HEK293 (cell line): ENCODE measurements at regions not wholly inside any gene's neighbourhood (a gene's known extent, or its start where the extent isn't known, plus 50 kb on each side); places are given as distances from the start of the nearest gene placed in this dataset.

Experiments
- CTCF ChIA-PET: fragments of 350-600 bp; formaldehyde crosslinking; extraction: SDS; loops from one replicate; lab custom pipeline; 2021; ENCODE audit warnings: antibody characterized with exemption; lab: Yijun Ruan, JAX
- POLR2A ChIA-PET: fragments of 300-600 bp; formaldehyde crosslinking; extraction: SDS; loops from one replicate; lab custom pipeline; 2020; ENCODE audit warnings: antibody characterized with exemption, inconsistent platforms; lab: Yijun Ruan, JAX
- H3K27ac ChIP-seq: fragments of 200-500 bp; sonication (Bioruptor generic); 2 replicates; pipeline ENCODE4 v1.5.1; 2014; ENCODE audit warnings: low read depth, low read length, control low read depth, inconsistent platforms; ENCODE audit errors: extremely low read depth
- H3K36me3 ChIP-seq, 2 experiments: fragments of 200-500 bp in 1 of 2; sonication (Bioruptor generic) in 1 of 2; 1 replicate in 1 of 2; 2 replicates in 1 of 2; pipeline ENCODE4 v1.5.1; 2014 to 2017; ENCODE audit warnings: inconsistent platforms in 2 of 2, low read length in 2 of 2; ENCODE audit not compliant: control insufficient read depth in 2 of 2, insufficient read depth in 1 of 2
- H3K4me1 ChIP-seq: fragments of 200-500 bp; sonication (Bioruptor generic); 2 replicates; pipeline ENCODE4 v1.5.1; 2014; ENCODE audit warnings: mild to moderate bottlenecking, low read length, inconsistent platforms; ENCODE audit not compliant: control insufficient read depth, insufficient read depth
- H3K4me3 ChIP-seq: 2 replicates; pipeline ENCODE4 v1.5.1; 2011; ENCODE audit warnings: low read depth, mild to moderate bottlenecking, control low read depth, low read length, moderate library complexity
- H3K9me3 ChIP-seq: fragments of 200-500 bp; sonication (Bioruptor generic); 2 replicates; pipeline ENCODE4 v1.5.1; 2014; ENCODE audit warnings: low read depth, low read length, inconsistent platforms; ENCODE audit not compliant: control insufficient read depth, insufficient read depth
- BCL11B ChIP-seq: fragments of 450-650 bp; formaldehyde crosslinking; IDR thresholded peaks from 2 replicates; pipeline ENCODE4 v1.5.1; 2016; ENCODE audit warnings: low read depth, missing biosample characterization, missing genetic modification characterization
- FEZF1 ChIP-seq: fragments of 450-650 bp; formaldehyde crosslinking; IDR thresholded peaks from 2 replicates; pipeline ENCODE4 v1.5.1; 2016; ENCODE audit warnings: missing biosample characterization, missing genetic modification characterization
- KLF9 ChIP-seq: fragments of 450-650 bp; formaldehyde crosslinking; IDR thresholded peaks from 2 replicates; pipeline ENCODE4 v1.5.1; 2016; ENCODE audit warnings: missing biosample characterization, missing genetic modification characterization, low read depth
- MEIS1 ChIP-seq: sonication (generic); formaldehyde crosslinking; IDR thresholded peaks from 2 replicates; pipeline ENCODE4 v1.8.1; 2022; ENCODE audit warnings: missing genetic modification reagents, mild to moderate bottlenecking, borderline replicate concordance
- PRDM1 ChIP-seq: fragments of 450-650 bp; formaldehyde crosslinking; IDR thresholded peaks from 2 replicates; pipeline ENCODE4; 2016; ENCODE audit warnings: missing biosample characterization, missing genetic modification characterization
- ZBTB44 ChIP-seq: fragments of 450-650 bp; IDR thresholded peaks from 2 replicates; pipeline ENCODE4 v1.5.1; 2018; ENCODE audit warnings: missing biosample characterization, mild to moderate bottlenecking, missing genetic modification characterization
- ZIC2 ChIP-seq: fragments of 450-650 bp; formaldehyde crosslinking; IDR thresholded peaks from 2 replicates; pipeline ENCODE4 v1.5.1; 2016; ENCODE audit warnings: missing biosample characterization, missing genetic modification characterization
- ZNF112 ChIP-seq: fragments of 450-650 bp; formaldehyde crosslinking; IDR thresholded peaks from 2 replicates; pipeline ENCODE4 v1.5.0; 2017; ENCODE audit warnings: missing biosample characterization, missing genetic modification characterization
- ZNF341 ChIP-seq: fragments of 450-650 bp; formaldehyde crosslinking; IDR thresholded peaks from 2 replicates; pipeline ENCODE4; 2016; ENCODE audit warnings: low read depth, missing biosample characterization, missing genetic modification characterization
- ZNF707 ChIP-seq: fragments of 450-650 bp; formaldehyde crosslinking; IDR thresholded peaks from 2 replicates; pipeline ENCODE4 v1.5.1; 2016; ENCODE audit warnings: missing biosample characterization, missing genetic modification characterization
- ZNF830 ChIP-seq: fragments of 450-650 bp; IDR thresholded peaks from 2 replicates; pipeline ENCODE4 v1.5.0; 2018; ENCODE audit warnings: missing biosample characterization, missing genetic modification characterization, low read depth, mild to moderate bottlenecking, moderate library complexity
- TF ChIP-seq, protein P1 (sequence below): fragments of 450-650 bp; formaldehyde crosslinking; IDR thresholded peaks from 2 replicates; pipeline ENCODE4 v1.5.1; 2017; ENCODE audit warnings: missing biosample characterization, missing genetic modification characterization
- TF ChIP-seq, protein P2 (sequence below): fragments of 450-650 bp; formaldehyde crosslinking; IDR thresholded peaks from 2 replicates; pipeline ENCODE4 v1.5.1; 2016; ENCODE audit warnings: missing biosample characterization, missing genetic modification characterization, low read depth
- TF ChIP-seq, protein P3 (sequence below): fragments of 450-650 bp; formaldehyde crosslinking; IDR thresholded peaks from 2 replicates; pipeline ENCODE4 v1.5.1; 2016; ENCODE audit warnings: missing biosample characterization, missing genetic modification characterization, borderline replicate concordance

DNA sequence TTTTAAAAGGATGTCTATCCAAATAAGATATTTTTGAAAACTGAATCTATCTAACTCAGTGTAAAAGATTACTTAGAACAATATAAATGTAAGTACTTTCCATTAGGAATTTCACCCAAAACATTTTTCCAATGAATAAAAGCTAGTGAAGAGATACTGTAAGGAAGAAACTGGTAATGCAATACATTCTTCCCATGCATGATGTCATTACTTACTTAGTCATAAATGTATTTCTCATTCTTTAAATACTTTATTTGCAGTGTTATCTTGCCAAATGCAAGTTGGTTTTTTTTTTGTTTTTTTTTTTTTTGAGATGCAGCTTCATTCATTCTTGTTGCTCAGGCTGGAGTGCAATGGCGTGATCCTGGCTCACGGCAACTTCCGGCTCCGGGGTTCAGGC, 265.6 kb downstream of the PHF14 start:
- CTCF ChIA-PET: interaction anchor here (0.6 kb wide), 1 partner anchor 349 kb away, joined by 3 read pairs; no protein-coding TSS in a partner anchor
- H3K36me3 ChIP-seq: no peaks in the 10 kb centered on the region
- no peak overlapping the region for H3K27ac ChIP-seq
- H3K4me3 ChIP-seq: no peak overlapping the region
- POLR2A ChIA-PET: no interaction called here
- no peaks in the 10 kb centered on the region for H3K9me3 ChIP-seq
- no peaks in the 10 kb centered on the region for H3K4me1 ChIP-seq
- TF ChIP-seq, protein P1, sequence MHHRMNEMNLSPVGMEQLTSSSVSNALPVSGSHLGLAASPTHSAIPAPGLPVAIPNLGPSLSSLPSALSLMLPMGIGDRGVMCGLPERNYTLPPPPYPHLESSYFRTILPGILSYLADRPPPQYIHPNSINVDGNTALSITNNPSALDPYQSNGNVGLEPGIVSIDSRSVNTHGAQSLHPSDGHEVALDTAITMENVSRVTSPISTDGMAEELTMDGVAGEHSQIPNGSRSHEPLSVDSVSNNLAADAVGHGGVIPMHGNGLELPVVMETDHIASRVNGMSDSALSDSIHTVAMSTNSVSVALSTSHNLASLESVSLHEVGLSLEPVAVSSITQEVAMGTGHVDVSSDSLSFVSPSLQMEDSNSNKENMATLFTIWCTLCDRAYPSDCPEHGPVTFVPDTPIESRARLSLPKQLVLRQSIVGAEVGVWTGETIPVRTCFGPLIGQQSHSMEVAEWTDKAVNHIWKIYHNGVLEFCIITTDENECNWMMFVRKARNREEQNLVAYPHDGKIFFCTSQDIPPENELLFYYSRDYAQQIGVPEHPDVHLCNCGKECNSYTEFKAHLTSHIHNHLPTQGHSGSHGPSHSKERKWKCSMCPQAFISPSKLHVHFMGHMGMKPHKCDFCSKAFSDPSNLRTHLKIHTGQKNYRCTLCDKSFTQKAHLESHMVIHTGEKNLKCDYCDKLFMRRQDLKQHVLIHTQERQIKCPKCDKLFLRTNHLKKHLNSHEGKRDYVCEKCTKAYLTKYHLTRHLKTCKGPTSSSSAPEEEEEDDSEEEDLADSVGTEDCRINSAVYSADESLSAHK (tag by site-specific recombination): no peak
- TF ChIP-seq FEZF1 (tag by site-specific recombination) (no peak), MEIS1 (no peak), ZNF341 (tag by site-specific recombination) (no peak)
- TF ChIP-seq, protein P2, sequence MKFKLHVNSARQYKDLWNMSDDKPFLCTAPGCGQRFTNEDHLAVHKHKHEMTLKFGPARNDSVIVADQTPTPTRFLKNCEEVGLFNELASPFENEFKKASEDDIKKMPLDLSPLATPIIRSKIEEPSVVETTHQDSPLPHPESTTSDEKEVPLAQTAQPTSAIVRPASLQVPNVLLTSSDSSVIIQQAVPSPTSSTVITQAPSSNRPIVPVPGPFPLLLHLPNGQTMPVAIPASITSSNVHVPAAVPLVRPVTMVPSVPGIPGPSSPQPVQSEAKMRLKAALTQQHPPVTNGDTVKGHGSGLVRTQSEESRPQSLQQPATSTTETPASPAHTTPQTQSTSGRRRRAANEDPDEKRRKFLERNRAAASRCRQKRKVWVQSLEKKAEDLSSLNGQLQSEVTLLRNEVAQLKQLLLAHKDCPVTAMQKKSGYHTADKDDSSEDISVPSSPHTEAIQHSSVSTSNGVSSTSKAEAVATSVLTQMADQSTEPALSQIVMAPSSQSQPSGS (tag by site-specific recombination): peak; percentile 64

DNA sequence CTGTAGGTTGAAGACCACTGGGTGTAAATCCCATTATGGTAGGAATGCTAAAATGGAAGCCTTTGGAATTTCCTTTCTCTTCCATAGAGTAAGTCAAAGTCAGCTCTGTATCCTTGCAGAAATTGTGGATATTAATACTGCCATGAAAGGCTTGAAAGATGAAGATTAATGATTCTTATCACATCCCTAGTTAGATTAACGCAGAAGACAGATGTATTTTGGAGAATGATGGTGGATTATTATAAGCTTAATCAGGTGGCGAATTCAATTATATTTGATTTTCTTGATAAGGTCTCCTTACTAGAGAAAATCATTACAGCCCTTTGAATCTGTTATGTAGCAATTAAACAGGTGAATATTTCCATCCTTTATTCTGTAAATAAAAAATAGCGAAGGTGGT, 270.1 kb downstream of the PHF14 start:
- ChIA-PET CTCF (interaction anchor here (0.9 kb wide), 1 partner anchor 32 kb away, joined by 3 read pairs; no protein-coding TSS in a partner anchor), POLR2A (no interaction called here)
- Histone ChIP-seq H3K4me3 (no peak overlapping the region), H3K9me3 (no peaks in the 10 kb centered on the region), H3K4me1 (no peaks in the 10 kb centered on the region), H3K27ac (no peak overlapping the region), H3K36me3 (no peaks in the 10 kb centered on the region)
- TF ChIP-seq KLF9 (no peak), ZNF112 (tag by site-specific recombination) (no peak), BCL11B (tag by site-specific recombination) (no peak), PRDM1 (tag by site-specific recombination) (no peak), ZNF830 (no peak), ZIC2 (tag by site-specific recombination) (no peak), ZNF707 (tag by site-specific recombination) (no peak), ZBTB44 (tag by site-specific recombination) (no peak)

DNA sequence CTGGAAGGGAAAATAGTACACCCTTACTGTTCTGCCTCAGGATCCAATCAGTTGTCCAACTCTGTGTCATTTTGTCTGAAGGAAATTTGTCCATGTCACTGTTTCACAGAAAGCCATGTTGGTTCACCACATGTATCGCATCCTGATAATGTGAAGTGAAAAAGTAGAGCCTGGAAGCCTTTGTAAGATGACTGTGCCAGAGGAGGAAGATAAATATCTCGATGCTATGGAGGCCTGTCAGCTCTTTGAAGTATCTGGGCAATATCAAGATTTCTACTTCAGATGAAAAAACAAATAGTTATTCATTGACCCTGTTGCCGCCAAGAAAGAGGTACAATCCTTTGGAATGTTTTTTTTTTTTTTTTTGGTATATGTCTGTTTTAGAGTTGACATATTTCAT, 270.5 kb downstream of the PHF14 start:
- Histone ChIP-seq H3K9me3 (no peaks in the 10 kb centered on the region), H3K27ac (no peak overlapping the region), H3K4me1 (no peaks in the 10 kb centered on the region), H3K4me3 (no peak overlapping the region), H3K36me3 (no peaks in the 10 kb centered on the region)
- TF ChIP-seq, protein P3, sequence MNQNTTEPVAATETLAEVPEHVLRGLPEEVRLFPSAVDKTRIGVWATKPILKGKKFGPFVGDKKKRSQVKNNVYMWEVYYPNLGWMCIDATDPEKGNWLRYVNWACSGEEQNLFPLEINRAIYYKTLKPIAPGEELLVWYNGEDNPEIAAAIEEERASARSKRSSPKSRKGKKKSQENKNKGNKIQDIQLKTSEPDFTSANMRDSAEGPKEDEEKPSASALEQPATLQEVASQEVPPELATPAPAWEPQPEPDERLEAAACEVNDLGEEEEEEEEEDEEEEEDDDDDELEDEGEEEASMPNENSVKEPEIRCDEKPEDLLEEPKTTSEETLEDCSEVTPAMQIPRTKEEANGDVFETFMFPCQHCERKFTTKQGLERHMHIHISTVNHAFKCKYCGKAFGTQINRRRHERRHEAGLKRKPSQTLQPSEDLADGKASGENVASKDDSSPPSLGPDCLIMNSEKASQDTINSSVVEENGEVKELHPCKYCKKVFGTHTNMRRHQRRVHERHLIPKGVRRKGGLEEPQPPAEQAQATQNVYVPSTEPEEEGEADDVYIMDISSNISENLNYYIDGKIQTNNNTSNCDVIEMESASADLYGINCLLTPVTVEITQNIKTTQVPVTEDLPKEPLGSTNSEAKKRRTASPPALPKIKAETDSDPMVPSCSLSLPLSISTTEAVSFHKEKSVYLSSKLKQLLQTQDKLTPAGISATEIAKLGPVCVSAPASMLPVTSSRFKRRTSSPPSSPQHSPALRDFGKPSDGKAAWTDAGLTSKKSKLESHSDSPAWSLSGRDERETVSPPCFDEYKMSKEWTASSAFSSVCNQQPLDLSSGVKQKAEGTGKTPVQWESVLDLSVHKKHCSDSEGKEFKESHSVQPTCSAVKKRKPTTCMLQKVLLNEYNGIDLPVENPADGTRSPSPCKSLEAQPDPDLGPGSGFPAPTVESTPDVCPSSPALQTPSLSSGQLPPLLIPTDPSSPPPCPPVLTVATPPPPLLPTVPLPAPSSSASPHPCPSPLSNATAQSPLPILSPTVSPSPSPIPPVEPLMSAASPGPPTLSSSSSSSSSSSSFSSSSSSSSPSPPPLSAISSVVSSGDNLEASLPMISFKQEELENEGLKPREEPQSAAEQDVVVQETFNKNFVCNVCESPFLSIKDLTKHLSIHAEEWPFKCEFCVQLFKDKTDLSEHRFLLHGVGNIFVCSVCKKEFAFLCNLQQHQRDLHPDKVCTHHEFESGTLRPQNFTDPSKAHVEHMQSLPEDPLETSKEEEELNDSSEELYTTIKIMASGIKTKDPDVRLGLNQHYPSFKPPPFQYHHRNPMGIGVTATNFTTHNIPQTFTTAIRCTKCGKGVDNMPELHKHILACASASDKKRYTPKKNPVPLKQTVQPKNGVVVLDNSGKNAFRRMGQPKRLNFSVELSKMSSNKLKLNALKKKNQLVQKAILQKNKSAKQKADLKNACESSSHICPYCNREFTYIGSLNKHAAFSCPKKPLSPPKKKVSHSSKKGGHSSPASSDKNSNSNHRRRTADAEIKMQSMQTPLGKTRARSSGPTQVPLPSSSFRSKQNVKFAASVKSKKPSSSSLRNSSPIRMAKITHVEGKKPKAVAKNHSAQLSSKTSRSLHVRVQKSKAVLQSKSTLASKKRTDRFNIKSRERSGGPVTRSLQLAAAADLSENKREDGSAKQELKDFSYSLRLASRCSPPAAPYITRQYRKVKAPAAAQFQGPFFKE (tag by site-specific recombination): no peak
- TF ChIP-seq, protein P1 (tag by site-specific recombination): no peak
- CTCF ChIA-PET: interaction anchor here (0.7 kb wide), 1 partner anchor 12 kb away, joined by 4 read pairs; no protein-coding TSS in a partner anchor
- POLR2A ChIA-PET: no interaction called here
